ENCODE measurements at regions not wholly inside any gene's neighbourhood (a gene's known extent, or its start where the extent isn't known, plus 50 kb on each side); places are given as distances from the start of the nearest gene placed in this dataset.

DNA sequence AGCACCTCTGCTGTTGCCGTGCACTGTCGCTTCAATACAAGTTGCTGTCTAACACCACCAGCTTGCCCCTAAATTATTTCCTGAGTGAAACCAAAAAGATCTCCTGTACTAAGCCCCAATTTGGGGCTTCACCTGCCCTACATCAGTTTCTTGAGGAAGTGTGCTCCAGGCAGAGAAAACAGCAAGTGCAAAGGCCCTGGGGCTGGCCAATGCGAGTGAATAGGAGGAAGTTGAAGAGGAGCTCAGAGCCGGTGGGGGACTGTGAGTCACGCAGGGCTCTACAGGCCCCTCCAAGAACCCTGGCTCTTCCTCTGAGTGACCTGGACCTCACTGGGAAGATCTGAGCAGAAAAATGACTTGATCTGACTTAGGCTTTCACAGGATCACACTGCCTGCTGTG is 117.2 kb downstream of the IPO8 start:
- intact Hi-C loops (cut with DNase I; ENCODE audit: low total_unique reads): no loop called here
- Histone ChIP-seq H3K36me3 (ENCODE audit: low read depth, missing control alignments) (no peaks in the 10 kb centered on the region), H3K4me3 (no peak overlapping the region), H3K9me3 (no peaks in the 10 kb centered on the region), H3K27ac (no peak overlapping the region), H3K4me1 (no peaks in the 10 kb centered on the region), H3K27me3 (no peaks in the 10 kb centered on the region)
- no peak for DNase-seq
- WGBS, 2 donors: 75% methylated on average over 4 to 5 of the region's 5 CpGs
- TF ChIP-seq, protein P1, sequence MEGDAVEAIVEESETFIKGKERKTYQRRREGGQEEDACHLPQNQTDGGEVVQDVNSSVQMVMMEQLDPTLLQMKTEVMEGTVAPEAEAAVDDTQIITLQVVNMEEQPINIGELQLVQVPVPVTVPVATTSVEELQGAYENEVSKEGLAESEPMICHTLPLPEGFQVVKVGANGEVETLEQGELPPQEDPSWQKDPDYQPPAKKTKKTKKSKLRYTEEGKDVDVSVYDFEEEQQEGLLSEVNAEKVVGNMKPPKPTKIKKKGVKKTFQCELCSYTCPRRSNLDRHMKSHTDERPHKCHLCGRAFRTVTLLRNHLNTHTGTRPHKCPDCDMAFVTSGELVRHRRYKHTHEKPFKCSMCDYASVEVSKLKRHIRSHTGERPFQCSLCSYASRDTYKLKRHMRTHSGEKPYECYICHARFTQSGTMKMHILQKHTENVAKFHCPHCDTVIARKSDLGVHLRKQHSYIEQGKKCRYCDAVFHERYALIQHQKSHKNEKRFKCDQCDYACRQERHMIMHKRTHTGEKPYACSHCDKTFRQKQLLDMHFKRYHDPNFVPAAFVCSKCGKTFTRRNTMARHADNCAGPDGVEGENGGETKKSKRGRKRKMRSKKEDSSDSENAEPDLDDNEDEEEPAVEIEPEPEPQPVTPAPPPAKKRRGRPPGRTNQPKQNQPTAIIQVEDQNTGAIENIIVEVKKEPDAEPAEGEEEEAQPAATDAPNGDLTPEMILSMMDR (IDR thresholded peaks at IDR 0.05): no peak
- TF ChIP-seq POLR2A (IDR thresholded peaks at IDR 0.05): no peak

DNA sequence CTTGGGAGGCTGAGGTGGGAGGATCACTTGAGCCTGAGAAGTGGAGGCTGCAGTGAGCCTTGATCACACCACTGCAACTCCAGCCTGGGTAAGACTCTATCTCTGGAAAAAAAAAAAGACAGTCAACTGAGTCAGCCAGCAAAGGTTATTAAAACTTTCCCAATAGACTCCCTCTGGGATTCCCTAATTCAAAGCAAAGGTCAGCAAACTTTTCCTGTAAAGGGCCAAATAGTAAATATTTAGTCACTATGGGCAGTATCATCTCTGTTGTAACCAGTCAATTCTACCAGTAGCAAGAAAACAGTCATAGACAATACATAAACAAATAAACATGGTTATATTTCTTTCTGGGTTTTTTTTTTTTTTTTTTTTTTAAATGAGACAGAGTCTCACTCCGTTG is 122.5 kb downstream of the IPO8 start:
- 82 to 100% methylated on average over 1 of the region's 1 CpG for WGBS, 2 donors
- Histone ChIP-seq H3K9me3 (no peaks in the 10 kb centered on the region), H3K4me1 (no peaks in the 10 kb centered on the region), H3K4me3 (no peak overlapping the region), H3K27ac (no peak overlapping the region), H3K27me3 (no peaks in the 10 kb centered on the region), H3K36me3 (ENCODE audit: low read depth, missing control alignments) (no peaks in the 10 kb centered on the region)
- intact Hi-C loops (cut with DNase I; ENCODE audit: low total_unique reads): no loop called here
- no peak for DNase-seq
- TF ChIP-seq, protein P1 (IDR thresholded peaks at IDR 0.05): no peak
- TF ChIP-seq POLR2A (IDR thresholded peaks at IDR 0.05): no peak

DNA sequence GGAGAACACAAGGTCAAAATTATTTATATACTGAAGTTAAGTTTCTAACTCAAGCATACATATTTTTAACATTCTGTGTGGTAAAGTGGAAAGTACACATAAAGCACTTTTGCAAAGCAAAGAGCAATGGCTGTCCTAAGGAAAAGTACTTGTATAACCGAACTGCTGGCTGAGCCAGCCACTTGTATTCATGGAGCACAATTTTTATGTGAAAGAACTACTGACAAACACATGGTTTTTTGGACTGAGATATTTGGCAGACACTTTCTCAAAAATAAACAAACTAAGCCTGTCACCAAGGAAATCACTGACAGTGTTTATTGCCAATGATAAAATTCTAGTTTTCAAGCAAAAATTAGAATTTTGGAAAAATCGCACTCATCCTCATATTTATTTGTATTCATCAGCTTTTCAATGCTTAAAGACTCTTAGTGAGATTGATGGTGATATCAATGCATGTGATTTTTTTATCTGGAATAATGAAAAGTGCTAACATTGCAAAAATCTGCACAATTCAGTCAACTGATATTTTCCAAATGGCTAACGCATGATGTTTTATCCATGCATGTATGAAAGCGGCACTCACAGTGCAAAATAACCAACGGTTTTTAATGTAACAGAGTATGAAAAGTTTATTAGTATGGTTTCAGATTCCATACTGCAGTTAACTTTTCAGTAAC is 125.3 kb downstream of the IPO8 start:
- Histone ChIP-seq H3K36me3 (ENCODE audit: low read depth, missing control alignments) (no peaks in the 10 kb centered on the region), H3K27me3 (no peaks in the 10 kb centered on the region), H3K27ac (no peak overlapping the region), H3K4me3 (no peak overlapping the region), H3K9me3 (no peaks in the 10 kb centered on the region), H3K4me1 (no peaks in the 10 kb centered on the region)
- TF ChIP-seq, protein P1 (IDR thresholded peaks at IDR 0.05): no peak
- 77 to 78% methylated on average over 5 of the region's 5 CpGs for WGBS, 2 donors
- no peak for DNase-seq
- intact Hi-C loops (cut with DNase I; ENCODE audit: low total_unique reads): no loop called here

DNA sequence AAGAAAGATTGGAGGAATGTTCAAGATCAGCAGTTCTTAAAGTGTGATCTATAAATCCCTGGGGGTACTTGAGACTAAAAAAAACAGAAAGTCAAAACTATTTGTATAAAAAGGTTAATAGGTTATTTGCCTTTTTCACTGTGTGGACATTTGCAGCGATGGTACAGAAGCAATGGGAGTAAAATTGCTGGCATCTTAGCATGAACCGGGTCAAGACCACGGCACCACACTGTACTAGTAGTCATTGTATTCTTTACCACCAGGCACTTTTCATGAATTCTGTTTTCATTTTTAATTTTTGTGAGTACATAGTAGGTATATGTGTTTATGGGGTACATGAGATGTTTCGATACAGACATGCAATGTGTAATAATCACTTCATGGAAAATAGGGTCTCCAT is 126.2 kb downstream of the IPO8 start:
- Histone ChIP-seq H3K9me3 (no peaks in the 10 kb centered on the region), H3K4me1 (no peaks in the 10 kb centered on the region), H3K4me3 (no peak overlapping the region), H3K27ac (no peak overlapping the region), H3K36me3 (ENCODE audit: low read depth, missing control alignments) (no peaks in the 10 kb centered on the region), H3K27me3 (no peaks in the 10 kb centered on the region)
- TF ChIP-seq POLR2A (IDR thresholded peaks at IDR 0.05): no peak
- TF ChIP-seq, protein P1 (IDR thresholded peaks at IDR 0.05): no peak
- WGBS, 2 donors: 80 to 94% methylated on average over 4 of the region's 4 CpGs
- DNase-seq: no peak
- intact Hi-C loops (cut with DNase I; ENCODE audit: low total_unique reads): no loop called here

DNA sequence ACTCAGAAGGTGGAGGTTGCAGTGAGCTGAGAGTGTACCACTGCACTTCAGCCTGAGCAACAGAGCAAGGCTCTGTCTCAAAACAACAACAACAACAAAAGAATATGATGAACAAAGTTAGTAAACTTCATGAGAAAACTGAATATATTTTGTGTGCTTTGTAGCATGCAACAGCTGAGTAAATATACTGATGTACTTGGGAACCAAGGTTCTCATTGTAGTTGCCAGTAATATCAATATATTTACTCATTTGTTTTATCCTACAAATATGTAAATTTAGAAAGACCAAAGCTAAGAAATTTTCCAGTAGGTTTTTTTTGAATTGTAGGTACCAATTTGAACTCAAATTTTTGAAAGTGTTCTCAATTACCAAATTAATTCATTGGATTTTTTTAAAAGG is 127.2 kb downstream of the IPO8 start:
- intact Hi-C loops (cut with DNase I; ENCODE audit: low total_unique reads): no loop called here

More for the DNA sequence above, 127.2 kb downstream of the IPO8 start:
- Histone ChIP-seq H3K4me3 (no peak overlapping the region), H3K27me3 (no peaks in the 10 kb centered on the region), H3K4me1 (no peaks in the 10 kb centered on the region), H3K9me3 (no peaks in the 10 kb centered on the region), H3K27ac (no peak overlapping the region), H3K36me3 (ENCODE audit: low read depth, missing control alignments) (no peaks in the 10 kb centered on the region)
- no peak for TF ChIP-seq POLR2A (IDR thresholded peaks at IDR 0.05)
- TF ChIP-seq, protein P1 (IDR thresholded peaks at IDR 0.05): no peak
- DNase-seq: no peak

Measured in testis (tissue), 2 donors.